ENCODE measurements at regions not wholly inside any gene's neighbourhood (a gene's known extent, or its start where the extent isn't known, plus 50 kb on each side); places are given as distances from the start of the nearest gene placed in this dataset.

DNA sequence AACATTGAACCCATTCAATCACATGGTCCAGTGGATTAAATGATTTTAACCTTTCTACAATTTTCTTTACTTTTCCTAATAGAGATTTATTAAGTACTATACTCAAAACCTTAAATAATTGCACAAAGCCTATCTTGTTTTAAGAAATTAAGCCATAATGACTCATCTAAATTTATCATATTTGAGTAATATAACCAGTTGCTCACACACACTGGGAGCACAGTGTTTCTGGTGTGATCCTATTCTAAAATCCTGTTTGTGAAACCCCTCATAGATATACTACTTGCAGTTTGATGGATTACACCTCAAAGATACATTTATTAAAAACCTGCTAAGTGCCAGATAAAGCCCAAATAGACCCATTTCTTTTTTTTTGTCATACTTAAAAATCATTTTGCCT lies 668.3 kb upstream of the CDH18 start:
- no peak for DNase-seq (ENCODE audit: low spot score in 2 of 2)
- no peaks in the 10 kb centered on the region for H3K4me1 ChIP-seq
- H3K27me3 ChIP-seq: no peaks in the 10 kb centered on the region
- H3K4me3 ChIP-seq: no peak overlapping the region
- no peaks in the 10 kb centered on the region for H3K36me3 ChIP-seq
- no peaks in the 10 kb centered on the region for H3K9me3 ChIP-seq
- TF ChIP-seq EP300 (IDR thresholded peaks at IDR 0.05) (no peak), POLR2A (IDR thresholded peaks at IDR 0.05) (no peak), POLR2AphosphoS5 (IDR thresholded peaks at IDR 0.05) (no peak)
- TF ChIP-seq, protein P1, sequence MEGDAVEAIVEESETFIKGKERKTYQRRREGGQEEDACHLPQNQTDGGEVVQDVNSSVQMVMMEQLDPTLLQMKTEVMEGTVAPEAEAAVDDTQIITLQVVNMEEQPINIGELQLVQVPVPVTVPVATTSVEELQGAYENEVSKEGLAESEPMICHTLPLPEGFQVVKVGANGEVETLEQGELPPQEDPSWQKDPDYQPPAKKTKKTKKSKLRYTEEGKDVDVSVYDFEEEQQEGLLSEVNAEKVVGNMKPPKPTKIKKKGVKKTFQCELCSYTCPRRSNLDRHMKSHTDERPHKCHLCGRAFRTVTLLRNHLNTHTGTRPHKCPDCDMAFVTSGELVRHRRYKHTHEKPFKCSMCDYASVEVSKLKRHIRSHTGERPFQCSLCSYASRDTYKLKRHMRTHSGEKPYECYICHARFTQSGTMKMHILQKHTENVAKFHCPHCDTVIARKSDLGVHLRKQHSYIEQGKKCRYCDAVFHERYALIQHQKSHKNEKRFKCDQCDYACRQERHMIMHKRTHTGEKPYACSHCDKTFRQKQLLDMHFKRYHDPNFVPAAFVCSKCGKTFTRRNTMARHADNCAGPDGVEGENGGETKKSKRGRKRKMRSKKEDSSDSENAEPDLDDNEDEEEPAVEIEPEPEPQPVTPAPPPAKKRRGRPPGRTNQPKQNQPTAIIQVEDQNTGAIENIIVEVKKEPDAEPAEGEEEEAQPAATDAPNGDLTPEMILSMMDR (IDR thresholded peaks at IDR 0.05): no peak
- H3K27ac ChIP-seq: no peak overlapping the region

DNA sequence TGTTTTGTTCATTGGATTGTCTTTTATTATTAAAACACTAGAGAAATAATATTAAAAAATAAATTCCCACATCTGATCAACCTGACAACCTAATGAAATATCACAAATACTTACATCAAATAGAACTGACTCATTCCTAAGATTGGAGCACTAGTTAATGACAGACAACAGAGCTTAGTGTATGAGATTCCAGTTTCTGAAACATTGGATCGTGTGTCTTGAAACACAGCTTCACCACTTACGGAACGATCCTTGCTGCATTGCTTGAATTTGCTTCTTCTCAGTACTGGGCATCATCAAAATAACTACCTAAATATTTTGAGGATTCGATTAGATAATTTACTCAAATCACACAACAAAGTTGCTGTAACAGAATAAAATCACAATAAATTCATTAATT lies 667.2 kb upstream of the CDH18 start:
- Histone ChIP-seq H3K27ac (no peak overlapping the region), H3K9me3 (no peaks in the 10 kb centered on the region), H3K27me3 (no peaks in the 10 kb centered on the region), H3K4me3 (no peak overlapping the region), H3K4me1 (no peaks in the 10 kb centered on the region), H3K36me3 (no peaks in the 10 kb centered on the region)
- 76% methylated on average over 4 of the region's 4 CpGs for WGBS
- no peak for TF ChIP-seq EP300 (IDR thresholded peaks at IDR 0.05)
- TF ChIP-seq, protein P1 (IDR thresholded peaks at IDR 0.05): no peak
- TF ChIP-seq POLR2AphosphoS5 (IDR thresholded peaks at IDR 0.05): no peak
- no peak for TF ChIP-seq POLR2A (IDR thresholded peaks at IDR 0.05)
- no peak for DNase-seq (ENCODE audit: low spot score in 2 of 2)

DNA sequence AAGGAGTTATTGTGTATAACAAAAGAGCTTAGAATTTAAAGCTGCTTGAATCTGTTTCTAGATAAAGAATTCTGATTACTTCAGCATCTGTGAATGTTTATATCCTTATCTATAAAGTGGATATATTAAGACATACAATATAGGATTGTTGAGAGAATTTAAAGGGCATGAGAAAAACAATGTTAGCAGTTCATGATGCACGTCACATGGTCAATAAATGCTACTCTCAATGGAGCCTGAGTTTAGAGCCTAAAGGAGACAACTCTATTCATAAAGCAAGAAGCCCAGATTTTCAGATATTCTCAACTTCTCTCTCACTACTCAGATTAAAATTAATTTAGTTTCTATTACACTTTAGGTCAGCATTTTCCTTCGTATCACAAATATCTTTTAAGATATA lies 666.7 kb upstream of the CDH18 start:
- Histone ChIP-seq H3K27me3 (no peaks in the 10 kb centered on the region), H3K36me3 (no peaks in the 10 kb centered on the region), H3K4me1 (no peaks in the 10 kb centered on the region), H3K27ac (no peak overlapping the region), H3K4me3 (no peak overlapping the region), H3K9me3 (no peaks in the 10 kb centered on the region)
- no peak for DNase-seq (ENCODE audit: low spot score in 2 of 2)
- 74% methylated on average over 2 of the region's 2 CpGs for WGBS
- no peak for TF ChIP-seq POLR2AphosphoS5 (IDR thresholded peaks at IDR 0.05)
- TF ChIP-seq POLR2A (IDR thresholded peaks at IDR 0.05): no peak
- no peak for TF ChIP-seq EP300 (IDR thresholded peaks at IDR 0.05)
- TF ChIP-seq, protein P1 (IDR thresholded peaks at IDR 0.05): no peak

DNA sequence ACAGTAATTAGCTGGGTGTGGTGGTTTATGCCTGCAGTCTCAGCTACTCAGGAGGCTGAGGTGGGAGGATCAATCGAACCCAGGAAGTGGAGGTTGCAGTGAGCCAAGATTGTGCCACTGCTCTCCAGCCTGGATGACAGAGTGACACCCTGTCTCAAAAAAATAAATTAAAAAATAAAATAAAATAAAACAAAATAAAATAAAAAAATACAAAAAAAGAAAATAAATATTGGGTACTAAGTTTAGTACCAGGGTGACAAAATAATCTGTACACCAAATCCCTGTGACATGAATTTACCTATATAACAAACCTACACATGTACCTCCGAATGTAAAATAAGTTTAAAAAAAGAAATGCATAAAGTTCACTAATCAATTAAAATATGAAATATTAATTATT lies 666.0 kb upstream of the CDH18 start:
- Histone ChIP-seq H3K27ac (no peak overlapping the region), H3K4me3 (no peak overlapping the region), H3K9me3 (no peaks in the 10 kb centered on the region), H3K36me3 (no peaks in the 10 kb centered on the region), H3K27me3 (no peaks in the 10 kb centered on the region), H3K4me1 (no peaks in the 10 kb centered on the region)
- no peak for DNase-seq (ENCODE audit: low spot score in 2 of 2)
- 88% methylated on average over 2 of the region's 2 CpGs for WGBS
- no peak for TF ChIP-seq EP300 (IDR thresholded peaks at IDR 0.05)
- no peak for TF ChIP-seq POLR2AphosphoS5 (IDR thresholded peaks at IDR 0.05)
- TF ChIP-seq POLR2A (IDR thresholded peaks at IDR 0.05): no peak
- TF ChIP-seq, protein P1 (IDR thresholded peaks at IDR 0.05): no peak

DNA sequence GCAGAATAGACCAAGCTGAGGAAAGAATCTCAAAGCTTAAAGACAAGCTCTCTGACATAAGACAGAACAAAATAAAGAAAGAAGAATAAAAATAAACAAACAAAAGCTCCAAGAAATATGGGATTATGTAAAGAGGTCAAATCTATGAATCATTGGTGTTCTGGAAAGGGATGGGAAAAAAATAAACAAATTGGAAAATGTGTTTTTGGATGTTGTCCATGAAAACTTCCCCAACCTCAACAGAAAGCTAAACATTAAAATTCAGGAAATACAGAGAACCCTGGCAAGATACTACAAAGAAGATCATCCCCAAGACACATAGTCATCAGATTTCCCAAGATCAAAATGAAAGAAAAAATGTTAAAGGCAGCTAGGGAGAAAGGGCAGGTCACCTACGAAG lies 662.0 kb upstream of the CDH18 start:
- no peak for DNase-seq (ENCODE audit: low spot score in 2 of 2)
- no peaks in the 10 kb centered on the region for H3K27me3 ChIP-seq
- WGBS: 3% methylated on average over 1 of the region's 1 CpG

More for the DNA sequence above, 662.0 kb upstream of the CDH18 start:
- no peaks in the 10 kb centered on the region for H3K4me1 ChIP-seq
- TF ChIP-seq EP300 (IDR thresholded peaks at IDR 0.05): no peak
- no peak for TF ChIP-seq POLR2A (IDR thresholded peaks at IDR 0.05)
- TF ChIP-seq POLR2AphosphoS5 (IDR thresholded peaks at IDR 0.05): no peak
- TF ChIP-seq, protein P1 (IDR thresholded peaks at IDR 0.05): no peak
- H3K27ac ChIP-seq: no peak overlapping the region
- no peaks in the 10 kb centered on the region for H3K9me3 ChIP-seq
- H3K36me3 ChIP-seq: no peaks in the 10 kb centered on the region
- no peak overlapping the region for H3K4me3 ChIP-seq

Data from suprapubic skin (tissue), 4 donors.